ENCODE measurements at regions not wholly inside any gene's neighbourhood (a gene's known extent, or its start where the extent isn't known, plus 50 kb on each side); places are given as distances from the start of the nearest gene placed in this dataset.

DNA sequence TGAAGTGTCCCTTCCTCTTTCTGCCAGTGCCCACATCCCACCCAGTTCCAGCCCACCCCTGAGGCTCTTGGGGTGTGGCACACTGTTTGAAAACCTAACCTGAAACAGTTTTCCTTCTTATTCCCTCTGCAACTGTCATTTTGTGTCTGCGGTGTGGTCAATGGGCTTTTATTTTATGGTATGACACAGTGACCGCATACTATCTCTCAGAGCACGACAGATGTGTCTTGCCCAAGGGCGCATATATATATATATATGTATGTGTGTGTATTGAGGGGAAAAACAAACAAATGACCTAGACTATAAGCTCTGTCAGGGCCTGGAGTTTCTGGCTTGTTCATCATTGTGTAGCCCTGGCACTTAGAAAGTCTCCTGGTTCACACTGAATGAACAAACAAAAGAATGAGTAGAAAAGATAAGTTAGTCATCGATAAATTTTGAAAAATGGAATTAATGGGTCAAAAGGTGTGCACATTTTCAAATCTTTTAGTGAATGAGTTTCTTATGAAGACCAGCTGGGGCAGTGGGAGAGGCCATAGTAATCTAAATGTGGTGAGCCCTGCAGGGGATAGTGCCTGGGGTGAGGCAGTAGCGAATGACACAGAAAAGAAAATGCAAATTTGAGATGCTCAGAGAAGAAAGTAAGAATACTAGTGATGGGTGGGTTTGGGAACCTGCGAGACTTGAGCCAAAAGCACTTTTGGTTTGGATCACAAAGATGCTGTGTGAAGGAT is 198.4 kb downstream of the SNX10 start:
- Histone ChIP-seq H3K4me3 (ENCODE audit: low read length) (no peak overlapping the region), H3K4me1 (ENCODE audit: control insufficient read depth, insufficient read depth, low read length) (no peaks in the 10 kb centered on the region), H3K9ac (ENCODE audit: extremely low read depth, low read length, poor library complexity, severe bottlenecking) (no peak overlapping the region), H3K36me3 (ENCODE audit: control insufficient read depth, insufficient read depth, low read length) (no peaks in the 10 kb centered on the region), H3K27ac (ENCODE audit: low read depth, low read length) (no peak overlapping the region), H3K9me3 (ENCODE audit: control insufficient read depth, low read length) (no peaks in the 10 kb centered on the region), H3K27me3 (ENCODE audit: control insufficient read depth, insufficient read depth, low read length, poor library complexity, severe bottlenecking) (no peaks in the 10 kb centered on the region)
- TF ChIP-seq, protein P1, sequence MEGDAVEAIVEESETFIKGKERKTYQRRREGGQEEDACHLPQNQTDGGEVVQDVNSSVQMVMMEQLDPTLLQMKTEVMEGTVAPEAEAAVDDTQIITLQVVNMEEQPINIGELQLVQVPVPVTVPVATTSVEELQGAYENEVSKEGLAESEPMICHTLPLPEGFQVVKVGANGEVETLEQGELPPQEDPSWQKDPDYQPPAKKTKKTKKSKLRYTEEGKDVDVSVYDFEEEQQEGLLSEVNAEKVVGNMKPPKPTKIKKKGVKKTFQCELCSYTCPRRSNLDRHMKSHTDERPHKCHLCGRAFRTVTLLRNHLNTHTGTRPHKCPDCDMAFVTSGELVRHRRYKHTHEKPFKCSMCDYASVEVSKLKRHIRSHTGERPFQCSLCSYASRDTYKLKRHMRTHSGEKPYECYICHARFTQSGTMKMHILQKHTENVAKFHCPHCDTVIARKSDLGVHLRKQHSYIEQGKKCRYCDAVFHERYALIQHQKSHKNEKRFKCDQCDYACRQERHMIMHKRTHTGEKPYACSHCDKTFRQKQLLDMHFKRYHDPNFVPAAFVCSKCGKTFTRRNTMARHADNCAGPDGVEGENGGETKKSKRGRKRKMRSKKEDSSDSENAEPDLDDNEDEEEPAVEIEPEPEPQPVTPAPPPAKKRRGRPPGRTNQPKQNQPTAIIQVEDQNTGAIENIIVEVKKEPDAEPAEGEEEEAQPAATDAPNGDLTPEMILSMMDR (conservative IDR thresholded peaks at IDR 0.05) = no peak
- DNase-seq = no peak
- Mint-ChIP-seq H3K27me3 (ENCODE audit: insufficient read depth) (no peaks in the 10 kb centered on the region), H3K4me3 (no peak overlapping the region), H3K9me3 (no peaks in the 10 kb centered on the region), H3K27ac (no peak overlapping the region), H3K4me1 (no peaks in the 10 kb centered on the region), H3K36me3 (ENCODE audit: low read depth) (no peaks in the 10 kb centered on the region)
- 85 to 100% methylated on average over 2 to 7 of the region's 7 CpGs for WGBS, 2 experiments (ENCODE audit: insufficient coverage in 1 of 2, insufficient read length in 1 of 2)

DNA sequence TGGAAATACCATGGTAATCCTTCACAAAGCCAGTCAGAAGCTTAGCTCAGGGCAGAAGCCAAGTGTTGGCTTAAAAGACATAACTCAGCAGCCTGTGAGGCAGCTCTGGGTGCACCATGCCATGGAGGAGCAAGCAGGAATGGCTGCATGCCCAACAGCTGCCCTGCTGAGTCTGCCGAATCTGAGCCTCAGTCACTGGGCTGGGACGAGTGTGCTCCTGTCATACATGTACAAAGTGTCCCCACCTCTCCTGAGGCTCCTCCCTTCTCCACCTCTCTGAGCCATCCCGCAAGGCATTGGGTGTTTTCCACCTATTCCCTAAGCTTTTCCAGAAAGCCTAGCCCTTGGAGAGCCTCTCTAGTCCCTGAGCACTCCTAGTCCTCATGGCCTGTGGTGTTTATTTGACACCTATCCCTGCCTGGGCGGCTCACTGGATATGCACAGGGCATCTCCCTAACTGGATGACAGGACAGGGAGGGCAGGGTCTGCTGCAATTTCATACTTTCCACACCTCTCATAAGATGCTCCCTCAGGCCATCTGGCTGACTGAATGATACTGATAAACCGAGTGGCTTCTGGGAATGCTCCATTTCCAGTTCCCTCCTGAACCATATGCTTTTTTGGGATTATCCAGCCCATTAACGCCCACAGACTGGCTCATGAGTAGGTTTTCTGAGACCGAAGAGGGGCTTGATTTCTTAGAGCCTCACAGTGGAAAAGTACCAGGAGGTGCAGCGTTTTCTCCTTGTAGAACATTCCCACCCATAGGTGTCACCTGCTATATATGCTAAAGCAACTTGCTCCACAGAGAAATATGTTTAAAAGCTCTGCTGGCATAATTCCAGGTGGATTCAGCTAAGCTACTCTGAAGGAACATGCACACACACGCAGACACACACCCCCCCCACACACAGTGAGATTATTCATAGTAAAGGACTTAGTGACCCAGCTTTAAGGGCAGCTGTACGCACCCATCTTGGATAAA is 199.3 kb downstream of the SNX10 start:
- Mint-ChIP-seq H3K4me3 (no peak overlapping the region), H3K27ac (no peak overlapping the region)
- WGBS, 2 experiments (ENCODE audit: insufficient coverage in 1 of 2, insufficient read length in 1 of 2) = 89 to 91% methylated on average over 6 to 10 of the region's 10 CpGs

DNA sequence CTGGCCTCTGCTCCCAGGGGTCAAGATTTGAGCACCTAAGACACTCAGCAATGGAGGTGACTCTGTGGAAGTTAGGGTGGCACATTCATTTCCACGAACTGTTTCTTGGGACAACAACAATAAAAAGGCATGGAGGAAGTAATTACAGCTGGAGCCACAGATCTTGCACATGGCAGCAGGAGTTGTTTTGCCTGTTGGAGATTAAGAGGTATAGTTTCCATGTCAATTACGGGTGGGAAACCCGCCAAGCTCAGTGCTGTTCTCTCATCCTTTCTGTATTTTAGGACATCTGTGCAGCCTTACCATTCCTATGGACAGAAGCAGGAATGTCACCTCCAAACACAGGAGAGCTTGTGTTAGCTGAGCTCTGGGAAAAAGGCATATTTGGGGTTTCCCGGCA is 201.2 kb downstream of the SNX10 start:
- H3K27ac ChIP-seq (ENCODE audit: low read depth, low read length) = no peak overlapping the region
- DNase-seq = no peak
- H3K4me3 Mint-ChIP-seq = no peak overlapping the region
- H3K27me3 Mint-ChIP-seq (ENCODE audit: insufficient read depth) = no peaks in the 10 kb centered on the region
- no peaks in the 10 kb centered on the region for H3K4me1 ChIP-seq (ENCODE audit: control insufficient read depth, insufficient read depth, low read length)
- no peak overlapping the region for H3K4me3 ChIP-seq (ENCODE audit: low read length)
- no peak overlapping the region for H3K9ac ChIP-seq (ENCODE audit: extremely low read depth, low read length, poor library complexity, severe bottlenecking)
- no peaks in the 10 kb centered on the region for H3K9me3 Mint-ChIP-seq
- H3K4me1 Mint-ChIP-seq = no peaks in the 10 kb centered on the region
- H3K27ac Mint-ChIP-seq = no peak overlapping the region
- no peaks in the 10 kb centered on the region for H3K9me3 ChIP-seq (ENCODE audit: control insufficient read depth, low read length)
- TF ChIP-seq, protein P1 (conservative IDR thresholded peaks at IDR 0.05) = no peak
- H3K27me3 ChIP-seq (ENCODE audit: control insufficient read depth, insufficient read depth, low read length, poor library complexity, severe bottlenecking) = no peaks in the 10 kb centered on the region
- 88 to 95% methylated on average over 4 of the region's 4 CpGs for WGBS, 2 experiments (ENCODE audit: insufficient coverage in 1 of 2, insufficient read length in 1 of 2)
- H3K36me3 ChIP-seq (ENCODE audit: control insufficient read depth, insufficient read depth, low read length) = no peaks in the 10 kb centered on the region
- H3K36me3 Mint-ChIP-seq (ENCODE audit: low read depth) = no peaks in the 10 kb centered on the region

More for the DNA sequence above, 199.3 kb downstream of the SNX10 start:
- H3K9ac ChIP-seq (ENCODE audit: extremely low read depth, low read length, poor library complexity, severe bottlenecking) = no peak overlapping the region
- DNase-seq = no peak
- H3K9me3 ChIP-seq (ENCODE audit: control insufficient read depth, low read length) = no peaks in the 10 kb centered on the region
- Mint-ChIP-seq H3K36me3 (ENCODE audit: low read depth) (no peaks in the 10 kb centered on the region), H3K27me3 (ENCODE audit: insufficient read depth) (no peaks in the 10 kb centered on the region), H3K4me1 (no peaks in the 10 kb centered on the region), H3K9me3 (no peaks in the 10 kb centered on the region)
- TF ChIP-seq, protein P1 (conservative IDR thresholded peaks at IDR 0.05) = no peak
- no peak overlapping the region for H3K27ac ChIP-seq (ENCODE audit: low read depth, low read length)
- no peaks in the 10 kb centered on the region for H3K27me3 ChIP-seq (ENCODE audit: control insufficient read depth, insufficient read depth, low read length, poor library complexity, severe bottlenecking)
- H3K36me3 ChIP-seq (ENCODE audit: control insufficient read depth, insufficient read depth, low read length) = no peaks in the 10 kb centered on the region
- no peaks in the 10 kb centered on the region for H3K4me1 ChIP-seq (ENCODE audit: control insufficient read depth, insufficient read depth, low read length)
- no peak overlapping the region for H3K4me3 ChIP-seq (ENCODE audit: low read length)
